Memory B cell (primary cell): ENCODE measurements at regions not wholly inside any gene's neighbourhood (a gene's known extent, or its start where the extent isn't known, plus 50 kb on each side); places are given as distances from the start of the nearest gene placed in this dataset.

ENCODE experiments used
- ATAC-seq: fragments of 150-1000 bp; cut with Tn5 transposase; 2 replicates; pipeline ENCODE4 v1.10.0; 2021; ENCODE audit warnings: low read depth, mild to moderate bottlenecking, moderate library complexity
- DNase-seq, 2 donors: peaks; one replicate each; pipeline ENCODE4 v3.0.0; 2022; ENCODE audit warnings: low spot score in 2 of 2
- H3K27ac Mint-ChIP-seq: one replicate; pipeline ENCODE4 v1.8.0; 2022; ENCODE audit warnings: mild to moderate bottlenecking, moderate library complexity, mixed read lengths
- H3K27me3 Mint-ChIP-seq: one replicate; pipeline ENCODE4 v1.8.0; 2022; ENCODE audit warnings: mixed read lengths
- H3K36me3 Mint-ChIP-seq: one replicate; pipeline ENCODE4 v1.8.0; 2022; ENCODE audit warnings: mild to moderate bottlenecking, mixed read lengths
- H3K4me1 Mint-ChIP-seq: one replicate; pipeline ENCODE4 v1.8.0; 2022; ENCODE audit warnings: mixed read lengths
- H3K4me3 Mint-ChIP-seq: one replicate; pipeline ENCODE4 v1.8.0; 2022; ENCODE audit warnings: mild to moderate bottlenecking, moderate library complexity, mixed read lengths
- H3K9me3 Mint-ChIP-seq: one replicate; pipeline ENCODE4 v1.8.0; 2022; ENCODE audit warnings: mixed read lengths

- DNase-seq (no peak), ATAC-seq (no peak)
- no peaks in the 10 kb centered on the region for H3K36me3 Mint-ChIP-seq
- no peaks in the 10 kb centered on the region for H3K4me1 Mint-ChIP-seq
- no peaks in the 10 kb centered on the region for H3K27me3 Mint-ChIP-seq
- no peak overlapping the region for H3K4me3 Mint-ChIP-seq
- peaks cover 5% of the 10 kb centered on the region for H3K9me3 Mint-ChIP-seq
- no peak overlapping the region for H3K27ac Mint-ChIP-seq
Measured at GRCh38 chr6:67606906-67607828, 1027.9 kb upstream of the ADGRB3 start.

DNA sequence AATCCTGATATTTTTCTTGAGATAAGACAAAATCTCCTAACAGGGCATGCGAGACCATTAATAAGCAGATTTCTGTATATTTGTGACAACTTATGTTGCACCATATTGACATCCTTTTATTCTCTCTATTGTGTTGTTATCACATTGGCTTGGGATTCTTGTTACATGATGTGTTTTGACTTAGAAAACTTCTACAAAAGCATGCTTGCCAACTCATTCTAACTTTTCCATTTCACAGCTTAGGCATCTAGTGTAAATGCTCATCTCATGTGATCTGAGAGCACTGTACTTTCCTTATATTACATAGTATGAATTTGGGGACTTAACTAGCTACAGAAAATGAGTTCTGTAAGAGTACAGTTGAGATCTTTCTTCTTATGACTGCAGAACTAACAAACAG lies 1040.7 kb upstream of the ADGRB3 start:
- Mint-ChIP-seq H3K27me3 (no peaks in the 10 kb centered on the region), H3K4me1 (no peaks in the 10 kb centered on the region), H3K27ac (no peak overlapping the region), H3K4me3 (no peak overlapping the region), H3K9me3 (peaks cover 5% of the 10 kb centered on the region), H3K36me3 (no peaks in the 10 kb centered on the region)
- ATAC-seq (no peak), DNase-seq (no peak)

DNA sequence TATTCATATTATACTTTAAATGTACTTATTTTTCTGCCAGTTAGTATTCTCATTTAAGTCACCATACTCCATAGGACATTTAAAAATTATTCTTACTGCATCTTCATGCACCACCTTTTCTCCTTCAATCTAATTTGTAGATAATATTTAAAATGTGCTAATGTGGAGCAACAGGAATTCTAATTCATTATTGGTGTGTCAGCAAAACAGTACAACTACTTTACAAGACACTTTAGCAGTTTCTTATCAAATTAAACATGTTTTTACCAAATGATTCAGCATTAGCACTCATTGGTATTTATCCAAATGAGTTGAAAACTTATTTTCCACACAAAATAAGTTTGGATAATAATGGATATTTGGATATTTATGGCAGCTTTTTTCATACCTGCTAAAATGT lies 1041.8 kb upstream of the ADGRB3 start:
- H3K27me3 Mint-ChIP-seq: no peaks in the 10 kb centered on the region
- H3K4me1 Mint-ChIP-seq: no peaks in the 10 kb centered on the region
- H3K36me3 Mint-ChIP-seq: no peaks in the 10 kb centered on the region
- H3K27ac Mint-ChIP-seq: no peak overlapping the region
- DNase-seq (no peak), ATAC-seq (no peak)
- peaks cover 5% of the 10 kb centered on the region for H3K9me3 Mint-ChIP-seq
- no peak overlapping the region for H3K4me3 Mint-ChIP-seq

GRCh38 chr6:67591910-67592309 lies 1043.2 kb upstream of the ADGRB3 start:
- Mint-ChIP-seq H3K36me3 (no peaks in the 10 kb centered on the region), H3K4me1 (no peaks in the 10 kb centered on the region), H3K27ac (no peak overlapping the region), H3K27me3 (no peaks in the 10 kb centered on the region), H3K4me3 (no peak overlapping the region), H3K9me3 (peaks cover 7% of the 10 kb centered on the region)
- ATAC-seq (no peak), DNase-seq (no peak)

DNA sequence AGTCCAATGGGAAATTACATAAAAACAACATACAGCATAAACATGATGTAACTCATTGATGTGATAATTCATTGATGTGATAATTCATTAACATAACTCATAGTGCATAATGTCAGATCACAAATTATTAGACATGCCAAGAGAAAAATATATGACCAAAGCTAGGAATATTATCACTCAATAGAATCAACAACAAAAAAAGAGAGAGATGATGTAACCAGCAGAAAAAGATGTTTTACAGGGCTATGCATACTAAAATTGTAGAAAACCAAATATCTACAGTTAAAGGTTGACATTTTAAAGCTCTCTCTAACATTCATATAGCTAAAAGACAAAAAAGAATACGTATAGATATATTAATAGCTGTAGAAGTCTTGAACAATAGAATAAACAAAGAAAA lies 1067.2 kb upstream of the ADGRB3 start:
- H3K27me3 Mint-ChIP-seq: no peaks in the 10 kb centered on the region
- no peak overlapping the region for H3K4me3 Mint-ChIP-seq
- DNase-seq (no peak), ATAC-seq (no peak)
- H3K9me3 Mint-ChIP-seq: peaks cover 6% of the 10 kb centered on the region
- no peaks in the 10 kb centered on the region for H3K36me3 Mint-ChIP-seq
- no peak overlapping the region for H3K27ac Mint-ChIP-seq
- H3K4me1 Mint-ChIP-seq: no peaks in the 10 kb centered on the region

DNA sequence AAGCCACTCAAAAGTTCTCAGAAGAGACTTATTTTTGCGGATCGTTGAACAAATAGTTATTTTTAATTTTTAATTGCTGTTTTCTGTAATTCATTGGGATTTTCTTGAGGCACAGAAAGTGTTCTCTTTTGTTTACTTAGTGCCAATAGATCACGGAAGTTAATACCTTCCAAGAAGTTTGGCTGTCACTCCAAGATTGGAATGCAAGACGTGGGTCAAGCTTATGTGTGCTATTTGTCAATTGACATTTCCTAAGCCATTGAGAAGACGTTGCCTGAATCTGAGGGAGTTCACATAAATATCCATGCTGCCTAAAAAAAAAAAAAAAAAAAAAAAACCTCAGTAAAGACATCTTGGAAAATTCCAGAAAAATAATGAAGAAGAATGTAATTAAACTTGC lies 1071.4 kb upstream of the ADGRB3 start:
- no peak overlapping the region for H3K4me3 Mint-ChIP-seq
- DNase-seq: no peak
- peaks cover 3% of the 10 kb centered on the region for H3K9me3 Mint-ChIP-seq
- no peaks in the 10 kb centered on the region for H3K27me3 Mint-ChIP-seq
- no peak overlapping the region for H3K27ac Mint-ChIP-seq
- H3K36me3 Mint-ChIP-seq: no peaks in the 10 kb centered on the region
- no peak for ATAC-seq
- no peaks in the 10 kb centered on the region for H3K4me1 Mint-ChIP-seq

- Mint-ChIP-seq H3K27me3 (no peaks in the 10 kb centered on the region), H3K36me3 (no peaks in the 10 kb centered on the region), H3K4me1 (no peaks in the 10 kb centered on the region), H3K4me3 (no peak overlapping the region), H3K9me3 (peaks cover 10% of the 10 kb centered on the region), H3K27ac (no peak overlapping the region)
- ATAC-seq: no peak
- no peak for DNase-seq
Measured at GRCh38 chr6:67560068-67560467, 1075.0 kb upstream of the ADGRB3 start.

DNA sequence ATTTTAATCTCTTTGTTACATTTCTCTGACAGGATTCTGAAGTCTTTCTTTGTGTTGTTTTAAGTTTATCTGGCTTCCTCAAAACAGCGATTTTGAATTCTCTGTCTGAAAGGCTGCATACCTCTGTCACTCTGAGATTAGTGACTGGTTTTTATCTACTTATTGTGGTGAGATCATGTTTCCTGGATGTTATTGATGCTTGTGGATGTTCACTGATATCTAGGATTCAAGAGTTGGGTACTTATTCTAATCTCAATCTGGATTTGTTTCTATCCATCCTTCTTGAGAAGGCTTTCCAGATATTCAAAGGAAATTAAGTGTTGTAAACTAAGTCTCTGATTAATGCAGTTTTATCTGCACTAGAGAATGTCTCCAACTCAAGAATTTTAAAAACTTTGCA lies 1076.1 kb upstream of the ADGRB3 start:
- no peak overlapping the region for H3K4me3 Mint-ChIP-seq
- DNase-seq: no peak
- peaks cover 10% of the 10 kb centered on the region for H3K9me3 Mint-ChIP-seq
- no peak for ATAC-seq
- H3K27ac Mint-ChIP-seq: no peak overlapping the region
- H3K36me3 Mint-ChIP-seq: no peaks in the 10 kb centered on the region
- H3K4me1 Mint-ChIP-seq: no peaks in the 10 kb centered on the region
- no peaks in the 10 kb centered on the region for H3K27me3 Mint-ChIP-seq

DNA sequence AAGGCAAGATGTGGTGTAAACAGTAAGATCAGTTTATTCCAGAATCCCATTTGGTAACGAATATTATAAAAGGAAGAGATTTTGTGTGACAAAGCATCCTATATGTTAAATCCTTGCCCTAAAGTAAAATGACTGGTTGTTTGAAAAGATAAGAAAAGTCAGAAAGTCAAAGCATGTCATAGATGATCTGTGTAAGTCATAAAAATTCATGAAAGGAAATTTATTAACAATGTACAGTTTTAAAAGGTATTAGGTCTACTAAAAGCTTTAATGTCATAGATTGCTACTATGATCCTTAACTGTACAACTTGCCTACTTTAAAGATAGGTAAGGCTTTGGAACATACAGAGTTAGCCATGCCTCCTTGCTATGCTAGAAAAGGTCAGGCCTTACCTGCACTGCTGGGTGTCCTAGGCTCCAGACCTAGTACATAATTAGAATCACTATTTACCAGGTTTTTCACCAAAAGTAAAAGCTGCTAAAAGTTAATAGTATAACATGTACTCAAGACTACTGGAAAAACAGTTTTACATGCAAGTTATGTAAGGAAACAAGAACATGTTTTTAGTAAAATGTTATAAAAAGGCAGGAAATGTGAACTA lies 1090.1 kb upstream of the ADGRB3 start:
- DNase-seq (no peak), ATAC-seq (no peak)
- Mint-ChIP-seq H3K27ac (no peak overlapping the region), H3K36me3 (no peaks in the 10 kb centered on the region), H3K4me3 (no peak overlapping the region), H3K4me1 (no peaks in the 10 kb centered on the region), H3K9me3 (peaks cover 17% of the 10 kb centered on the region), H3K27me3 (no peaks in the 10 kb centered on the region)

DNA sequence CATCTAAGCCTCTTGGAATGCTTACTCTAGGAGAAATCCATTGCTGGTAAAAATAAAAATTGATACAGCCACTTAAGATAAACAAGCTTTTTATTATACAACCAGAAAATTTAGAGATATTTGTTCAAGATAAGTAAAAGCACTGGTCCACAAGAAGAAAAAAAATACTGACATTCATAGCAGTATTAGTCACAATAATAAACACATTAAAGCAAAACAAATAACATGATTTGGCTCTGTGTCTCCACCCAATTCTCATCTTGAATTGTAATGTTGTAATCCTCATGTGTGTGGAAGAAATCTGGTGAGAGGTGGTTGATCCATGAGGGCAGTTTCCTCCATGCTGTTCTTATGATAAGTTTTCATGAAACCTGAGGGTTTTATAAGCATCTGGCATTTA lies 1093.5 kb upstream of the ADGRB3 start:
- no peaks in the 10 kb centered on the region for H3K36me3 Mint-ChIP-seq
- ATAC-seq (no peak), DNase-seq (no peak)
- no peaks in the 10 kb centered on the region for H3K27me3 Mint-ChIP-seq
- no peaks in the 10 kb centered on the region for H3K4me1 Mint-ChIP-seq
- no peak overlapping the region for H3K27ac Mint-ChIP-seq
- H3K4me3 Mint-ChIP-seq: no peak overlapping the region
- peaks cover 15% of the 10 kb centered on the region for H3K9me3 Mint-ChIP-seq

DNA sequence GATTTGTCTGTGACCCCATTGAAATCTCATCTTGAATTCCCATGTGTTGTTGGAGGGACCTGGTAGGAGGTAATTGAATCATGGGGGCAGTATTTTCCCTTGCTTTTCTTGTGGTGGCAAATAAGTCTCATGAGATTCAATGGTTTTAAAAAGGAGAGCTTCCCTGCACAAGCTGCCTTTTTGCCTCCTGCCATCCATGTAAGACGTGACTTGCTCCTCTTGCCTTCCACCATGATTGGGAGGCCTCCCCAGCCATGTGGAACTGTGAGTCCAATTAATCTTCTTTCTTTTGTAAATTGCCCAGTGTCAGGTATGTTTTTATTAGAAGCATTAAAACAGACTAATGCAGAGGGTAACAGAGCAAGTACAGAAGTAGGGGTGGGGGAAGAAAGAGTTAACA lies 1097.0 kb upstream of the ADGRB3 start:
- H3K27me3 Mint-ChIP-seq: no peaks in the 10 kb centered on the region
- ATAC-seq (no peak), DNase-seq (no peak)
- H3K4me1 Mint-ChIP-seq: no peaks in the 10 kb centered on the region
- H3K4me3 Mint-ChIP-seq: no peak overlapping the region
- H3K27ac Mint-ChIP-seq: no peak overlapping the region
- no peaks in the 10 kb centered on the region for H3K36me3 Mint-ChIP-seq
- H3K9me3 Mint-ChIP-seq: peaks cover 8% of the 10 kb centered on the region

DNA sequence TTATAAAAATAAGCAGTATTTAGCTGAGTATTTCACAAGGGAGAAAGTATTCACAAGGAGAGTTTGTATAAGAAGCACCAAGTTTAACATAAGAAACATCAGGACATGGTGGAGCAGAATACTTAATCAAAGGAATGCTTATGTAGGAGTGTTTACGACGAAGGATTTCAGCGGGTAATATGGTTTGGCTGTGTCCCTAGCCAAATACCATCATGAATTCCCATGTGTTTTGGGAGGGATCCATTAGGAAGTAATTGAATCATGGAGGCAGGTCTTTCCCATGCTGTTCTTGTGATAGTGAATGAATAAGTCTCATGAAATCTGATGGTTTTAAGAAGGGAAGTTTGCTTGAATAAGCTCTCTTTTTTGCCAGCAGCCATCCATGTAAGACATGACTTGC lies 1099.1 kb upstream of the ADGRB3 start:
- H3K36me3 Mint-ChIP-seq: no peaks in the 10 kb centered on the region
- DNase-seq: no peak

GRCh38 chr6:67506352-67506751 lies 1128.7 kb upstream of the ADGRB3 start:
- Mint-ChIP-seq H3K4me3 (no peak overlapping the region), H3K9me3 (peaks cover 6% of the 10 kb centered on the region), H3K27ac (no peak overlapping the region), H3K4me1 (no peaks in the 10 kb centered on the region), H3K36me3 (no peaks in the 10 kb centered on the region), H3K27me3 (no peaks in the 10 kb centered on the region)
- no peak for DNase-seq
- no peak for ATAC-seq

More for the DNA sequence above, 1099.1 kb upstream of the ADGRB3 start:
- H3K9me3 Mint-ChIP-seq: peaks cover 8% of the 10 kb centered on the region
- H3K27ac Mint-ChIP-seq: no peak overlapping the region
- H3K4me3 Mint-ChIP-seq: no peak overlapping the region
- H3K27me3 Mint-ChIP-seq: no peaks in the 10 kb centered on the region
- no peak for ATAC-seq
- H3K4me1 Mint-ChIP-seq: no peaks in the 10 kb centered on the region

DNA sequence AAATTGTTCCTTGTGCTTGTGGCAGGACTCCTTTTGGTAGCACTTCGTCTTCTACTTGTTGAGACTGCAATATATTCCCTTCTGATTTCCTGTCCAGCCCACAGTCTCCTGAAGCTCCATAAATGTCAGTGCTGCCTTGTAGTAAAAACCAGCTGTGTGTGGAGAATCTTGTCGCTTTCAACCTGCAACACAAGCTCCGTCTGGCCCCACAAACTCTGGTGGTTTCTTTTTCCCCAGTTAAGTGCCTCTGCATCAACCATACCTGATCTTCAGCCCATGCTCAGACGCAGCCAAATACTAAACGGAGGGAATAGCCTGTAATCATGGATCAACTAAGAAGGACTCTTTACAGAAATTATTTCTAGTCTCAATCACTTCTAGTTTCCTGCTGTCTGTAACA lies 1133.3 kb upstream of the ADGRB3 start:
- H3K4me3 Mint-ChIP-seq: no peak overlapping the region

DNA sequence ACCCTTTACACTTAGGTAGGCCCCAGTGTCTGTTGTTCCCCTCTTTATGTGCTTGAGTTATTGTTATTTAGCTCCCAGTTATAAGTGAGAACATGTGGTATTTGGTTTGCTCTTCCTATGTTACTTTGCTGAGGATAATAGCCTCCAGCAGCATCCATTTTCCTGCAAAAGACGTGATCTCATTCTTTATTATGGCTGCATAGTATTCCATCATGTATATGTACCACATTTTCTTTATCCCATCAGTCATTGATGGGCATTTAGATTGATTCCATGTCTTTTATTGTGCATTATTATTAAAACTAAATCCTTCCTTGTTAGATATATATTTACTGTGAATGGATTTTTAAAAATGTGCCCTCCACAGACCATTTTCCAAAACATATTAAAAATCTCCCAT lies 1137.3 kb upstream of the ADGRB3 start:
- H3K27me3 Mint-ChIP-seq: no peaks in the 10 kb centered on the region
- ATAC-seq: no peak
- no peak overlapping the region for H3K4me3 Mint-ChIP-seq
- H3K36me3 Mint-ChIP-seq: no peaks in the 10 kb centered on the region
- DNase-seq: no peak
- no peaks in the 10 kb centered on the region for H3K4me1 Mint-ChIP-seq
- peaks cover 10% of the 10 kb centered on the region for H3K9me3 Mint-ChIP-seq
- no peak overlapping the region for H3K27ac Mint-ChIP-seq

More for the DNA sequence above, 1133.3 kb upstream of the ADGRB3 start:
- H3K27ac Mint-ChIP-seq: no peak overlapping the region
- no peaks in the 10 kb centered on the region for H3K4me1 Mint-ChIP-seq
- H3K27me3 Mint-ChIP-seq: no peaks in the 10 kb centered on the region
- peaks cover 8% of the 10 kb centered on the region for H3K9me3 Mint-ChIP-seq
- no peaks in the 10 kb centered on the region for H3K36me3 Mint-ChIP-seq
- ATAC-seq: no peak
- DNase-seq: no peak
